Chondrocyte (in vitro differentiated cells): ENCODE measurements at regions not wholly inside any gene's neighbourhood (a gene's known extent, or its start where the extent isn't known, plus 50 kb on each side); places are given as distances from the start of the nearest gene placed in this dataset.

ENCODE experiments used
- DNase-seq: peaks from one replicate; pipeline ENCODE4 v3.0.0; 2021; ENCODE audit warnings: mixed read lengths, low spot score
- H3K27ac Mint-ChIP-seq: one replicate; pipeline ENCODE4 v1.8.0; 2021; ENCODE audit warnings: mild to moderate bottlenecking, moderate library complexity, mixed read lengths; ENCODE audit not compliant: unreplicated experiment
- H3K27me3 Mint-ChIP-seq: 2 replicates; pipeline ENCODE4 v1.8.0; 2021; ENCODE audit warnings: low read depth, mixed read lengths
- H3K36me3 Mint-ChIP-seq: 2 replicates; pipeline ENCODE4 v1.8.0; 2021; ENCODE audit warnings: low read depth, mixed read lengths
- H3K4me1 Mint-ChIP-seq: 2 replicates; pipeline ENCODE4 v1.8.0; 2021; ENCODE audit warnings: low read depth, mild to moderate bottlenecking, mixed read lengths
- H3K4me3 Mint-ChIP-seq: one replicate; pipeline ENCODE4 v1.8.0; 2021; ENCODE audit warnings: mild to moderate bottlenecking, moderate library complexity, mixed read lengths; ENCODE audit not compliant: unreplicated experiment
- H3K9me3 Mint-ChIP-seq: 2 replicates; pipeline ENCODE4 v1.8.0; 2021; ENCODE audit warnings: low read depth, mixed read lengths
- TF ChIP-seq, protein P1 (sequence below): fragments of 200-600 bp; sonication (generic); IDR thresholded peaks from 2 replicates; pipeline ENCODE4 v1.5.0; 2021; ENCODE audit warnings: antibody characterized with exemption, mild to moderate bottlenecking, moderate library complexity

DNA sequence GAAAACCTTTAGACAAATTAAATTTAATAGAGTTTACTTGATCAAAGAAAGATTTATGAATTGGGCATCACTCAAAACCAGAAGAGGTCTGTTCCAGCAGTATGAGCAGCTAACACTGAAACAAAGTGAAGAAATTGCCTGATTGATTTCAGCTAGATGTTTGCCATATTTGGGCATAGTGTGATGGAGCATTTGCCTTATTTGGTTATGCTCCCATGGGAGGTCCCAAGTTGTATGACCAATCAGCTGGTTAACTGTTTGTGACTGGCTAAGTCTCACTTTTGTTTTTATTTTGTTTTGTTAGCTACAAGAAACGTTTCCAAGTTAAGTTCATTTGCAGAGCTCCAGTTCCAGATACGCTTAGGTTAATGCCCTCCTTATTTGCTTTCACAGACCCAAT is 53.3 kb upstream of the LMNB1 start:
- Mint-ChIP-seq H3K4me1 (no peaks in the 10 kb centered on the region), H3K36me3 (no peaks in the 10 kb centered on the region), H3K27ac (no peak overlapping the region), H3K4me3 (no peak overlapping the region), H3K9me3 (peaks cover 3% of the 10 kb centered on the region), H3K27me3 (no peaks in the 10 kb centered on the region)
- TF ChIP-seq, protein P1, sequence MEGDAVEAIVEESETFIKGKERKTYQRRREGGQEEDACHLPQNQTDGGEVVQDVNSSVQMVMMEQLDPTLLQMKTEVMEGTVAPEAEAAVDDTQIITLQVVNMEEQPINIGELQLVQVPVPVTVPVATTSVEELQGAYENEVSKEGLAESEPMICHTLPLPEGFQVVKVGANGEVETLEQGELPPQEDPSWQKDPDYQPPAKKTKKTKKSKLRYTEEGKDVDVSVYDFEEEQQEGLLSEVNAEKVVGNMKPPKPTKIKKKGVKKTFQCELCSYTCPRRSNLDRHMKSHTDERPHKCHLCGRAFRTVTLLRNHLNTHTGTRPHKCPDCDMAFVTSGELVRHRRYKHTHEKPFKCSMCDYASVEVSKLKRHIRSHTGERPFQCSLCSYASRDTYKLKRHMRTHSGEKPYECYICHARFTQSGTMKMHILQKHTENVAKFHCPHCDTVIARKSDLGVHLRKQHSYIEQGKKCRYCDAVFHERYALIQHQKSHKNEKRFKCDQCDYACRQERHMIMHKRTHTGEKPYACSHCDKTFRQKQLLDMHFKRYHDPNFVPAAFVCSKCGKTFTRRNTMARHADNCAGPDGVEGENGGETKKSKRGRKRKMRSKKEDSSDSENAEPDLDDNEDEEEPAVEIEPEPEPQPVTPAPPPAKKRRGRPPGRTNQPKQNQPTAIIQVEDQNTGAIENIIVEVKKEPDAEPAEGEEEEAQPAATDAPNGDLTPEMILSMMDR = no peak
- DNase-seq = no peak
